ENCODE measurements at regions not wholly inside any gene's neighbourhood (a gene's known extent, or its start where the extent isn't known, plus 50 kb on each side); places are given as distances from the start of the nearest gene placed in this dataset.

DNA sequence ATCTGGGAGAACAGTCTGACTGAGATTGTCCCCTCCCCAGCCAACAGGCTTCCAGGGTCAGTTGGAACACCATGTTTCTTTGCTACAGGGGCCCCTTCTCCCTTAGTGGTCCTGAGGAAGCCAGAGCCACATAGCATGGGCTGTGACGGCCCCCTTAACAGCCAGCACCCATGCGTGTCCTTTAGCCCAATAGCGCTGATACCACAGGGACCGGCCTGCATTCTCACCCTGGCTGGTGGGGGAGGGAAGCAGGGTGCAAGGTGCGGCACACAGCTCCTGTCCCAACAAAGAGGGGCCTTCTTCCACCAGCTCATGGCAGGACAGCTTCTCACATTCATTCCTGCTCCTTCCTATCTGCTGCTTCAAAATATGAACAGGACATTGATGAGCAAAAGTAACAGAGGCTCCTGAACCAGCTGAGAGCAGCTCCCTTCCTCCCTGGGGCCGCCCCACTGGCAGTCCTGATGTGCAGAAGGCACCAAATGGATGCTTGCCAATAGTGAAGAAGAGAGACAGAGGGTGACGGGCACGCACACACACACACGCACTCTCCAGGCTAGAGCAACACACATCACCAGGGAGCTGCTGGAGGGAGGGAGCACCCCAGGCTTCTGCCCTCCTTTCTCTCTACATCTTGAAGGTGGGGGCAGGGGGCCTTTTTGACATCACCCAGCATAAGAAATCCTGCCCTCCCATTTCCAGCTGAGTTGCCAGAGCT, 99.4 kb downstream of the CRYAA start:
- TF ChIP-seq POLR2A (IDR thresholded peaks at IDR 0.05): no peak
- TF ChIP-seq, protein P1, sequence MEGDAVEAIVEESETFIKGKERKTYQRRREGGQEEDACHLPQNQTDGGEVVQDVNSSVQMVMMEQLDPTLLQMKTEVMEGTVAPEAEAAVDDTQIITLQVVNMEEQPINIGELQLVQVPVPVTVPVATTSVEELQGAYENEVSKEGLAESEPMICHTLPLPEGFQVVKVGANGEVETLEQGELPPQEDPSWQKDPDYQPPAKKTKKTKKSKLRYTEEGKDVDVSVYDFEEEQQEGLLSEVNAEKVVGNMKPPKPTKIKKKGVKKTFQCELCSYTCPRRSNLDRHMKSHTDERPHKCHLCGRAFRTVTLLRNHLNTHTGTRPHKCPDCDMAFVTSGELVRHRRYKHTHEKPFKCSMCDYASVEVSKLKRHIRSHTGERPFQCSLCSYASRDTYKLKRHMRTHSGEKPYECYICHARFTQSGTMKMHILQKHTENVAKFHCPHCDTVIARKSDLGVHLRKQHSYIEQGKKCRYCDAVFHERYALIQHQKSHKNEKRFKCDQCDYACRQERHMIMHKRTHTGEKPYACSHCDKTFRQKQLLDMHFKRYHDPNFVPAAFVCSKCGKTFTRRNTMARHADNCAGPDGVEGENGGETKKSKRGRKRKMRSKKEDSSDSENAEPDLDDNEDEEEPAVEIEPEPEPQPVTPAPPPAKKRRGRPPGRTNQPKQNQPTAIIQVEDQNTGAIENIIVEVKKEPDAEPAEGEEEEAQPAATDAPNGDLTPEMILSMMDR (IDR thresholded peaks at IDR 0.05): no peak
